ENCODE measurements at regions not wholly inside any gene's neighbourhood (a gene's known extent, or its start where the extent isn't known, plus 50 kb on each side); places are given as distances from the start of the nearest gene placed in this dataset.
A peak's percentile ranks its signal among the peaks of the same experiment; 100 is the strongest.

- in situ Hi-C loops (cut with MboI; ENCODE audit: low pct_unique_long_range_greater_than_20kb, low sequenced_read_pairs, unreplicated experiment): no loop called here
- no peak for DNase-seq (ENCODE audit: low spot score)
- TF ChIP-seq, protein P1, sequence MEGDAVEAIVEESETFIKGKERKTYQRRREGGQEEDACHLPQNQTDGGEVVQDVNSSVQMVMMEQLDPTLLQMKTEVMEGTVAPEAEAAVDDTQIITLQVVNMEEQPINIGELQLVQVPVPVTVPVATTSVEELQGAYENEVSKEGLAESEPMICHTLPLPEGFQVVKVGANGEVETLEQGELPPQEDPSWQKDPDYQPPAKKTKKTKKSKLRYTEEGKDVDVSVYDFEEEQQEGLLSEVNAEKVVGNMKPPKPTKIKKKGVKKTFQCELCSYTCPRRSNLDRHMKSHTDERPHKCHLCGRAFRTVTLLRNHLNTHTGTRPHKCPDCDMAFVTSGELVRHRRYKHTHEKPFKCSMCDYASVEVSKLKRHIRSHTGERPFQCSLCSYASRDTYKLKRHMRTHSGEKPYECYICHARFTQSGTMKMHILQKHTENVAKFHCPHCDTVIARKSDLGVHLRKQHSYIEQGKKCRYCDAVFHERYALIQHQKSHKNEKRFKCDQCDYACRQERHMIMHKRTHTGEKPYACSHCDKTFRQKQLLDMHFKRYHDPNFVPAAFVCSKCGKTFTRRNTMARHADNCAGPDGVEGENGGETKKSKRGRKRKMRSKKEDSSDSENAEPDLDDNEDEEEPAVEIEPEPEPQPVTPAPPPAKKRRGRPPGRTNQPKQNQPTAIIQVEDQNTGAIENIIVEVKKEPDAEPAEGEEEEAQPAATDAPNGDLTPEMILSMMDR (IDR thresholded peaks at IDR 0.05; ENCODE audit: extremely low read depth, insufficient read depth, missing control alignments): no peak
These were observed 100.9 kb upstream of the C7orf33 start for GRCh38 chr7:148489678-148490077.

DNA sequence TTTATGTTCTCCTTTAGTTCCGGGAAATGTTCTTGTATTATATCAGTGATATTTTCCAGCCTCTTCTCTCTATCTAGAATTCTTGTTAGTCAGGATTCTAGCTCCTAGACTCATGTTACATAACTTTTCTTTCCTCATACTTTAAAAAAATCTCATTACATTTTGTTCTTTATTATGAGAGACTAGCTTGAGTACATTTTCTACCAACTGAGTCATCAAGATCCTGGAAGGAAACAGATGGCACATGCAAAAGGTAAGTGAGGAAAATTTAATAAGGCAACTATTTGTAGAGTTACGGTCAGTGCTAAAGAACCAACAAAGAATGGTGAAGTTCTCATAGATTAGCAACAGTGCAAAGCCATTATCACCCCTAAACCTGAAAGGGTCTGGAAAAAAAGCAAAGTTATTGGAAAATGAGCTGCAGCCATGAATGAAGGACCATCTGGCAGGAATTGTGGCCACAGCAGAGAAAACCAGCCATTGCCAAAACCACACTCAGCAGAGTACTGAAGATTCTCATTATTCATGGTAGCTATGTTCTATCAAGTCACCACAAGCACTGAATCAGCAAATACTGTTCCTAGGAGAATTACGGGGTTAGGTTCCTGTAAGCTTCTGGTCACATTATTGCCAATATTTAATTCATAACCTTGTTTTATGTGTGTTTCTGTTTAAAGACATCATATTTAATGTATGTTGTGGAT, 98.3 kb upstream of the C7orf33 start:
- in situ Hi-C loops (cut with MboI; ENCODE audit: low pct_unique_long_range_greater_than_20kb, low sequenced_read_pairs, unreplicated experiment): no loop called here
- no peak for DNase-seq (ENCODE audit: low spot score)
- TF ChIP-seq, protein P1 (IDR thresholded peaks at IDR 0.05; ENCODE audit: extremely low read depth, insufficient read depth, missing control alignments): no peak

- TF ChIP-seq, protein P1 (IDR thresholded peaks at IDR 0.05; ENCODE audit: extremely low read depth, insufficient read depth, missing control alignments): no peak
- in situ Hi-C loops (cut with MboI; ENCODE audit: low pct_unique_long_range_greater_than_20kb, low sequenced_read_pairs, unreplicated experiment): no loop called here
- DNase-seq (ENCODE audit: low spot score): no peak
These were observed 95.0 kb upstream of the C7orf33 start for GRCh38 chr7:148495605-148496004.

DNA sequence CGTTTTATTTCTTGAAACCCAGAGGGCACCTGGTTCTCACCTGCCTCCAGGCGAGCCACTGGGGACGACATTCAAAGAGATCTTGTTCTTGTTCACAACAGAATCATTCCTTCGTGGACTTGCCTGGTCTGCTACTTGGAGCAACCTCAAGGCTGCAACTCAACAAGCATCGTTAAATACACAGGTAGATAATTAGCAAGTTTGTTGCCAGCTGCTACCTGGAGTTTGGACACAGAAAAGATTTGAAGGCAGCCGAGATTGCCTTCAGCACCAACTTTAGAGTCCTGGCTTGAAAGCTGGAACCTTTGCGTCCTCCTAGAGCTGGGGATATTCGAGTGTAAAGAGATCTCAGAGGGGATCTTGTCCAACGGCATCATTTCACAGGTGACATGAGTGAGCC, 89.6 kb upstream of the C7orf33 start:
- DNase-seq (ENCODE audit: low spot score): no peak
- TF ChIP-seq, protein P1 (IDR thresholded peaks at IDR 0.05; ENCODE audit: extremely low read depth, insufficient read depth, missing control alignments): no peak
- in situ Hi-C loops (cut with MboI; ENCODE audit: low pct_unique_long_range_greater_than_20kb, low sequenced_read_pairs, unreplicated experiment): loop anchor here (10.0 kb wide), 1 partner anchor 464 kb away; no protein-coding TSS in a partner anchor

GRCh38 chr7:148503900-148504487, 86.6 kb upstream of the C7orf33 start:
- in situ Hi-C loops (cut with MboI; ENCODE audit: low pct_unique_long_range_greater_than_20kb, low sequenced_read_pairs, unreplicated experiment): loop anchor here (10.0 kb wide), 1 partner anchor 461 kb away; no protein-coding TSS in a partner anchor
- TF ChIP-seq, protein P1 (IDR thresholded peaks at IDR 0.05; ENCODE audit: extremely low read depth, insufficient read depth, missing control alignments): peak; percentile 77
- DNase-seq (ENCODE audit: low spot score): no peak

DNA sequence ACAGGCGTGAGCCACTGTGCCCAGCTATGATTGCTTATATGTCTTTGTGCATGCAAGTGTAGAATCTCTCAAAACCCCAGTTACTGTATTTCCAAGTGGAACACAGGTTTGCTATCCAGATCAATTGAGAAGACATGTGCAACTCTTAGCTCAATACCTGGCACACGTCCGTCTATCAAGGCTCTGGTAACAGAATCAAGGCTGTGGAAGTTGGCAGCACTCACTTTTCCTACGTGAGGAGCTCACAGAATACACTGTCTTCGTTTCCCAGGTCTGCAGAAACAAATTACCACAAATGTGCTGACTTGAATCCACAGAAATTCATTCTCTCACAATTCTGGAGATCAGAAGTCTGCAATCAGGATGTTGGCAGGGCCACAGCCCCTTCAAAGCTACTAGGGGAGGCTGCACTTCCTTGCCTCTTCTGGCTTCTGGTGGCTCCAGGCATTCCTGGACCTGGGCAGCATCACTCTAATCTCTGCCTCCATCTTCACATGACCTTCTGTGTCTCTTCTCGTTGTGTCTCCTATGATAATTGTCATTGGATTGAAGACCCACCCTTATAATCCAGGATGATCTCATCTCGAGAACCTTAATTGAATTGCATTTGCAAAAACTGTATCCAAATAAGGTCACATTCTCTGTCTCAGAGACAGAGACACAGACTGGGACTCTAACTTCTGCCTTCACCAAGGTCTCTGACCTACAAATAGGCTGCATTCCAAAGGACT, 84.8 kb upstream of the C7orf33 start:
- TF ChIP-seq, protein P1 (IDR thresholded peaks at IDR 0.05; ENCODE audit: extremely low read depth, insufficient read depth, missing control alignments): no peak
- no peak for DNase-seq (ENCODE audit: low spot score)
- in situ Hi-C loops (cut with MboI; ENCODE audit: low pct_unique_long_range_greater_than_20kb, low sequenced_read_pairs, unreplicated experiment): loop anchor here (10.0 kb wide), 1 partner anchor 459 kb away; no protein-coding TSS in a partner anchor

DNA sequence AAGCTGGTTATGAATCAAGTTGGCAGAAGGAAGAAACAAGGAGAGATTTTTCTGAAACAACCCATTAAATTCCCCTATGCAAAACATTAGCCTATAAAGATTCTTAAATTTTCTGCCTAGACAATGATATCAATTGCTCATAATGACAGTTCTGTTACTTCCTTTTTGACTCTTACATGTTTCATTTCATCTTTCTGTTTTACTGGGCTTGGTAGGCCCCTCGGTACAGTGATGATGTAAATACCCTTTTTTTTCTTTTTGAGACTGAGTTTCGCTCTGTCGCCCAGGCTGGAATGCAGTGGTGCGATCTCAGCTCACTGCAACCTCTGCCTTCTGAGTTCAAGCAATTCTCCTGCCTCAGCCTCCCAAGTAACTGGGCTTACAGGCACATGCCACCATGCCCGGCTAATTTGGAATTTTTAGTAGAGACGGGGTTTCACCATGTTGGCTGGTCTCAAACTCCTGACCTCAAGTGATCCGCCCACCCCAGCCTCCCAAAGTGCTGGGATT, 83.4 kb upstream of the C7orf33 start:
- in situ Hi-C loops (cut with MboI; ENCODE audit: low pct_unique_long_range_greater_than_20kb, low sequenced_read_pairs, unreplicated experiment): loop anchor here (10.0 kb wide), 1 partner anchor 458 kb away; no protein-coding TSS in a partner anchor
- peak; percentile 65 for DNase-seq (ENCODE audit: low spot score)
